Right lobe of liver (tissue), 4 donors: ENCODE measurements at regions not wholly inside any gene's neighbourhood (a gene's known extent, or its start where the extent isn't known, plus 50 kb on each side); places are given as distances from the start of the nearest gene placed in this dataset.

Source experiments
- POLR2A ChIP-seq: fragments of 450-650 bp; IDR thresholded peaks from one replicate; pipeline ENCODE4 v1.6.1; 2017; ENCODE audit warnings: antibody characterized with exemption, mild to moderate bottlenecking
- TF ChIP-seq, protein P1 (sequence below), 4 donors: fragments of 200-600 bp in 3 of 4; fragments of 450-650 bp in 1 of 4; IDR thresholded peaks; one replicate each; pipeline versions ENCODE4 v1.5.1 to v1.8.0; 2016 to 2022; ENCODE audit warnings: antibody characterized with exemption in 4 of 4, mild to moderate bottlenecking in 2 of 4
- donor health status: DM: no; HTN: no; CAD: no.
- donor health status: DM: no; HTN: no; CAD: no.
- donor health status: DM: no; HTN: yes; CAD: no.

DNA sequence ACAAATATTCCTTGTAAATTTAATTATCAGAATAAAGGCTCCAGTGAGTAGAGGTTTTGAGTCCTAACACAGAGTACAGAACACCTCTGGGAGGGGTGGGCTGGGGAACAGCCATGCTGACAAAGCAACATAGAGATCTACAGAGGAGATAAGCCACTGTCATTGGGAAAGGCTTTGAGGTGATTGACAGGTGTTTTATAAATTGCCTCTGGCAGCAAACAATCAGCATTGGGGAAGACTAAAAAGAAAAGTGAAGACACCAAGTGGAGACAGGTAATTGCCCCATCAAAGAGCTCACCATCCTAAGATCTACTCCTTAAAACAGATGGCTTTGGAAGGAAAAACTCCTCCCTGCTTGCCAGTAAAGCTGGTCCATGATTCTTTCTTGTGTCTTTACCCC lies 189.7 kb upstream of the TLE4 start:
- TF ChIP-seq POLR2A, result no peak
- TF ChIP-seq, protein P1, sequence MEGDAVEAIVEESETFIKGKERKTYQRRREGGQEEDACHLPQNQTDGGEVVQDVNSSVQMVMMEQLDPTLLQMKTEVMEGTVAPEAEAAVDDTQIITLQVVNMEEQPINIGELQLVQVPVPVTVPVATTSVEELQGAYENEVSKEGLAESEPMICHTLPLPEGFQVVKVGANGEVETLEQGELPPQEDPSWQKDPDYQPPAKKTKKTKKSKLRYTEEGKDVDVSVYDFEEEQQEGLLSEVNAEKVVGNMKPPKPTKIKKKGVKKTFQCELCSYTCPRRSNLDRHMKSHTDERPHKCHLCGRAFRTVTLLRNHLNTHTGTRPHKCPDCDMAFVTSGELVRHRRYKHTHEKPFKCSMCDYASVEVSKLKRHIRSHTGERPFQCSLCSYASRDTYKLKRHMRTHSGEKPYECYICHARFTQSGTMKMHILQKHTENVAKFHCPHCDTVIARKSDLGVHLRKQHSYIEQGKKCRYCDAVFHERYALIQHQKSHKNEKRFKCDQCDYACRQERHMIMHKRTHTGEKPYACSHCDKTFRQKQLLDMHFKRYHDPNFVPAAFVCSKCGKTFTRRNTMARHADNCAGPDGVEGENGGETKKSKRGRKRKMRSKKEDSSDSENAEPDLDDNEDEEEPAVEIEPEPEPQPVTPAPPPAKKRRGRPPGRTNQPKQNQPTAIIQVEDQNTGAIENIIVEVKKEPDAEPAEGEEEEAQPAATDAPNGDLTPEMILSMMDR (IDR thresholded peaks at IDR 0.05), result no peak
